ENCODE measurements at regions not wholly inside any gene's neighbourhood (a gene's known extent, or its start where the extent isn't known, plus 50 kb on each side); places are given as distances from the start of the nearest gene placed in this dataset.

GRCh38 chr6:140063021-140063399 is 688.6 kb upstream of the CITED2 start:
- TF ChIP-seq POLR2A (IDR thresholded peaks at IDR 0.05) = no peak
- TF ChIP-seq CTCF (IDR thresholded peaks at IDR 0.05) = no peak
- no peak for TF ChIP-seq POLR2AphosphoS5 (IDR thresholded peaks at IDR 0.05)
